Fibroblast of lung (primary cell): ENCODE measurements at regions not wholly inside any gene's neighbourhood (a gene's known extent, or its start where the extent isn't known, plus 50 kb on each side); places are given as distances from the start of the nearest gene placed in this dataset.

Experiments used
- DNase-seq, 2 donors: peaks; one replicate each; pipeline versions ENCODE4 v3.0.0 to v3.0.0-alpha.2; 2010; ENCODE audit warnings: low read depth in 2 of 2
- H2AFZ ChIP-seq: 2 replicates; pipeline ENCODE4 v1.5.1; 2012; ENCODE audit warnings: low read length, control low read depth, inconsistent platforms
- H3K27ac ChIP-seq: 2 replicates; pipeline ENCODE4 v1.5.1; 2011; ENCODE audit warnings: low read length, control low read depth; ENCODE audit not compliant: insufficient read depth
- H3K27me3 ChIP-seq: 2 replicates; pipeline ENCODE4 v1.5.1; 2011; ENCODE audit warnings: mild to moderate bottlenecking, low read length; ENCODE audit not compliant: control insufficient read depth, insufficient read depth
- H3K36me3 ChIP-seq: 2 replicates; pipeline ENCODE4 v1.5.1; 2011; ENCODE audit warnings: low read length; ENCODE audit not compliant: control insufficient read depth, insufficient read depth
- H3K4me1 ChIP-seq: 2 replicates; pipeline ENCODE4 v1.5.1; 2011; ENCODE audit warnings: low read length; ENCODE audit not compliant: control insufficient read depth, insufficient read depth; ENCODE audit errors: extremely low read depth
- H3K4me2 ChIP-seq: 2 replicates; pipeline ENCODE4 v1.5.1; 2011; ENCODE audit warnings: low read length, control low read depth; ENCODE audit not compliant: insufficient read depth; ENCODE audit errors: extremely low read depth
- H3K4me3 ChIP-seq, 4 experiments: fragments of 200-600 bp in 1 of 4; sonication (generic) in 1 of 4; replicated peaks in 1 of 4; 2 replicates each; pipeline ENCODE4 v1.5.1; 2011 to 2016; ENCODE audit warnings: low read length in 4 of 4, low read depth in 3 of 4, mild to moderate bottlenecking in 3 of 4, control low read depth in 2 of 4, inconsistent platforms in 1 of 4, mixed read lengths in 1 of 4; ENCODE audit not compliant: insufficient read depth in 1 of 4; ENCODE audit errors: control extremely low read depth in 1 of 4
- H3K79me2 ChIP-seq: 2 replicates; pipeline ENCODE4 v1.5.1; 2012; ENCODE audit warnings: mild to moderate bottlenecking, low read length, inconsistent platforms; ENCODE audit not compliant: control insufficient read depth, insufficient read depth
- H3K9ac ChIP-seq: 2 replicates; pipeline ENCODE4 v1.5.1; 2011; ENCODE audit warnings: mild to moderate bottlenecking, low read length, control low read depth; ENCODE audit not compliant: insufficient read depth
- H3K9me3 ChIP-seq: 2 replicates; pipeline ENCODE4 v1.5.1; 2012; ENCODE audit warnings: low read depth, low read length; ENCODE audit not compliant: control insufficient read depth, insufficient read depth
- H4K20me1 ChIP-seq: 2 replicates; pipeline ENCODE4 v1.5.1; 2011; ENCODE audit warnings: low read length; ENCODE audit not compliant: control insufficient read depth, insufficient read depth; ENCODE audit errors: extremely low read depth
- EZH2 ChIP-seq: IDR thresholded peaks from 2 replicates; pipeline ENCODE4 v1.5.1; 2012; ENCODE audit warnings: low read length, control low read depth, mild to moderate bottlenecking; ENCODE audit errors: missing control alignments
- TF ChIP-seq, protein P1 (sequence below), 2 donors: IDR thresholded peaks in 1 of 2; conservative IDR thresholded peaks in 1 of 2; 1 replicate in 1 of 2; 2 replicates in 1 of 2; pipeline ENCODE4 v1.5.1; 2011 to 2012; ENCODE audit warnings: low read length in 2 of 2, control low read depth in 1 of 2, inconsistent platforms in 1 of 2, low read depth in 1 of 2, mild to moderate bottlenecking in 1 of 2

DNA sequence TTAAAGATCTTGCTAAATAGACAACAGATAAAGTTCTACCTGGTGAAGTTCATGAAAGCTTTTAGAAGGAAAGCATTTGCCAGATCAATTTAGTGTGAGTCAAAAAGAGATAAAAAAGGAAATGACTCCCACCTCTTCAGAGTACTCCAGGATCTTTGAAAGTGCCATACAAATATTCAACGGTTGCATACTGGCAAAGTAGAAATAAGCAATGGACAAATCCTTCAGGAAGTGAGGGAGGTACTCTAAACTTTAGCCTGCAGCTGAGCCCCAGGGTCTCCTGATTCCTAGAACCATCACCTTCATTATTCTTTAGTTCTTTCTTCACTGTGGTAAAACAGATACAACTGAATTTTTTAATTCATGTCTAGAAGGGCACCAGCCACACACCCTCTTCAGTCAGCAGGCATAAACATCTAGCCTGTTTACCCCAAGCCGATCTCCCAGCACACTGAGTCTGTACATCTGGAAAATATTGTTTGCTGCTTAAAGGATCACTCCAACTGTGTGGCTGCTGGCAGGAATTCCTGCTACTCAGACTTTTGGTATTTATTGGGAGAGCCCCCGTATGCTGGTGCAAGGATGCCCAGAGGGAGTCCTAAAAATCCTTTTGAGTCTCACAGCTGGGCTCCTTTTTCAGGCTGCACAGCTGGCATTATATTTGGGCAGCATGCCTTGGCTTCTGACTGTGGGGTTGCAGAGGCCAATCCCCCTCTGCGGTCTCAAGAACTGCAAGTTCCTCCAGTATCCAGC is 72.3 kb upstream of the SESTD1 start:
- no peak overlapping the region for H3K27ac ChIP-seq
- H3K36me3 ChIP-seq = no peaks in the 10 kb centered on the region
- H3K79me2 ChIP-seq = no peaks in the 10 kb centered on the region
- H3K9me3 ChIP-seq = no peaks in the 10 kb centered on the region
- H3K9ac ChIP-seq = no peak overlapping the region
- no peak overlapping the region for H3K4me2 ChIP-seq
- no peak overlapping the region for H2AFZ ChIP-seq
- H3K4me3 ChIP-seq = no peak overlapping the region
- H3K27me3 ChIP-seq = no peaks in the 10 kb centered on the region
- no peaks in the 10 kb centered on the region for H4K20me1 ChIP-seq
- no peaks in the 10 kb centered on the region for H3K4me1 ChIP-seq
- DNase-seq = peak; percentile 46
- no peak for TF ChIP-seq EZH2
- TF ChIP-seq, protein P1, sequence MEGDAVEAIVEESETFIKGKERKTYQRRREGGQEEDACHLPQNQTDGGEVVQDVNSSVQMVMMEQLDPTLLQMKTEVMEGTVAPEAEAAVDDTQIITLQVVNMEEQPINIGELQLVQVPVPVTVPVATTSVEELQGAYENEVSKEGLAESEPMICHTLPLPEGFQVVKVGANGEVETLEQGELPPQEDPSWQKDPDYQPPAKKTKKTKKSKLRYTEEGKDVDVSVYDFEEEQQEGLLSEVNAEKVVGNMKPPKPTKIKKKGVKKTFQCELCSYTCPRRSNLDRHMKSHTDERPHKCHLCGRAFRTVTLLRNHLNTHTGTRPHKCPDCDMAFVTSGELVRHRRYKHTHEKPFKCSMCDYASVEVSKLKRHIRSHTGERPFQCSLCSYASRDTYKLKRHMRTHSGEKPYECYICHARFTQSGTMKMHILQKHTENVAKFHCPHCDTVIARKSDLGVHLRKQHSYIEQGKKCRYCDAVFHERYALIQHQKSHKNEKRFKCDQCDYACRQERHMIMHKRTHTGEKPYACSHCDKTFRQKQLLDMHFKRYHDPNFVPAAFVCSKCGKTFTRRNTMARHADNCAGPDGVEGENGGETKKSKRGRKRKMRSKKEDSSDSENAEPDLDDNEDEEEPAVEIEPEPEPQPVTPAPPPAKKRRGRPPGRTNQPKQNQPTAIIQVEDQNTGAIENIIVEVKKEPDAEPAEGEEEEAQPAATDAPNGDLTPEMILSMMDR (conservative IDR thresholded peaks at IDR 0.05 in 1 of 2, IDR thresholded peaks at IDR 0.05 in 1 of 2; ENCODE audit: low read depth in 1 of 2, low read length in 2 of 2) = no peak

- Histone ChIP-seq H3K4me2 (no peak overlapping the region), H3K27ac (no peak overlapping the region), H3K9ac (no peak overlapping the region), H3K4me1 (no peaks in the 10 kb centered on the region), H3K9me3 (no peaks in the 10 kb centered on the region), H4K20me1 (no peaks in the 10 kb centered on the region), H3K36me3 (no peaks in the 10 kb centered on the region), H2AFZ (no peak overlapping the region), H3K27me3 (no peaks in the 10 kb centered on the region), H3K4me3 (no peak overlapping the region), H3K79me2 (no peaks in the 10 kb centered on the region)
- peak in 1 of 2 donors; percentile 15 for DNase-seq
- TF ChIP-seq, protein P1 (conservative IDR thresholded peaks at IDR 0.05 in 1 of 2, IDR thresholded peaks at IDR 0.05 in 1 of 2; ENCODE audit: low read depth in 1 of 2, low read length in 2 of 2) = no peak
These were observed 71.1 kb upstream of the SESTD1 start for GRCh38 chr2:179335732-179336131.

DNA sequence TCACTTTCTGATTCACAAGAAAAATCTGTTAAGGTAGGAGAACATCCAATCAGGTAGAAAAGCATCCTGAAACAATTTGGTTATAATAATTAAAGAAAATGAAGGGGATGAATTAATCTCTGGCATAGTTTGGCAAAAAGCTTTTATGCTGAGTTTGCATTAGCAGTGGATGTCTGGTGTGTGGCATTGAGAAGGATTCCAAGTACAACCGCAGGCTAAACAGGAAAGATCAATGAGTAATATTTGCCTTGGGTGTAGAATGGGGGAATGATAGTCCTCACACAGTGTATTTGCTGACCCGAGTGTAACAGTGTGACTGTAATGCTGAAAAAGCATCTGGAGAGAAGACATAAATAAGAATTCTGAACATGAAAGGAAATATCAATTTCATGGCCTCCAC is 68.3 kb upstream of the SESTD1 start:
- H3K36me3 ChIP-seq = no peaks in the 10 kb centered on the region
- H3K4me1 ChIP-seq = no peaks in the 10 kb centered on the region
- peak in 1 of 2 donors; percentile 79 for DNase-seq
- no peaks in the 10 kb centered on the region for H3K79me2 ChIP-seq
- H3K27ac ChIP-seq = no peak overlapping the region
- no peaks in the 10 kb centered on the region for H3K9me3 ChIP-seq
- no peak overlapping the region for H3K9ac ChIP-seq
- no peak overlapping the region for H3K4me2 ChIP-seq
- no peaks in the 10 kb centered on the region for H4K20me1 ChIP-seq
- no peak overlapping the region for H3K4me3 ChIP-seq
- H3K27me3 ChIP-seq = no peaks in the 10 kb centered on the region
- TF ChIP-seq, protein P1 (conservative IDR thresholded peaks at IDR 0.05 in 1 of 2, IDR thresholded peaks at IDR 0.05 in 1 of 2; ENCODE audit: low read depth in 1 of 2, low read length in 2 of 2) = no peak
- TF ChIP-seq EZH2 = no peak
- H2AFZ ChIP-seq = no peak overlapping the region
